DMS114 treated with DMSO at 0.1 percent for 48 hours (cell line): ENCODE measurements at regions not wholly inside any gene's neighbourhood (a gene's known extent, or its start where the extent isn't known, plus 50 kb on each side); places are given as distances from the start of the nearest gene placed in this dataset.

ENCODE experiments used
- DNase-seq: peaks from one replicate; lab custom pipeline; 2025; ENCODE audit not compliant: unreplicated experiment; lab: John Stamatoyannopoulos, UW

DNA sequence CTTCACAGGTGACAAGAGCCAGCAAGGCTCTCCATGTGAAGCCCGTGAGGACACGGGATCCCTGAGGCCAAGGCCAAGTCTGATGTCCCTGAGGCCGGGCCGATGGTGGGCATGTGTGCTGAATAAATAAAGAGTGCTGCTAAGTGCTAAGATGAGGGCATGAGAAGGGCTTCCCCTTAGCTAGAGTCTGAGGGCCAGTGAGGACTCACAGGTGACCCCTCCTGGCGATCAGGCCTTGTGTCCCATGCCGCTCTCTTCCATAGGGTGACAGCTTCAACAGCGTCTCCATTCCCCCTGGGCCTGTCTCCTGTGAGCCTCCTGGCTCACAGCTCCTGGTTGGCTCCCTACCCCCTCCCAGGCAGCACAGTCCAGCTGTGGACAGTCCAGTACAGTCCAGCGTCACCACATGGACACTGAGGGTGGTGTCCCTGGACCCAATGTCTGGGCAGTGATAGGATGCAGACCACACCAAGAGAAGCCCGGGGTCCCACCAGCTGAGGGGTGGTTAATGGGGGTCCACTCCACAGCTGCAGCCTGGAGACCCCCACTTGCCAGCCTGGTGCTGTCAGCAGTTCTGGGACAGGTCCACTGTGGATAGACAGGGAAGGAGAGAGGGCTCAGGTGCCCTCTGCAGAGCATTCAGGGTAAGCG lies 1033.2 kb downstream of the TBC1D22A start:
- DNase-seq = no peak

- no peak for DNase-seq
These were observed 1032.4 kb downstream of the TBC1D22A start for GRCh38 chr22:47794851-47795250.

DNA sequence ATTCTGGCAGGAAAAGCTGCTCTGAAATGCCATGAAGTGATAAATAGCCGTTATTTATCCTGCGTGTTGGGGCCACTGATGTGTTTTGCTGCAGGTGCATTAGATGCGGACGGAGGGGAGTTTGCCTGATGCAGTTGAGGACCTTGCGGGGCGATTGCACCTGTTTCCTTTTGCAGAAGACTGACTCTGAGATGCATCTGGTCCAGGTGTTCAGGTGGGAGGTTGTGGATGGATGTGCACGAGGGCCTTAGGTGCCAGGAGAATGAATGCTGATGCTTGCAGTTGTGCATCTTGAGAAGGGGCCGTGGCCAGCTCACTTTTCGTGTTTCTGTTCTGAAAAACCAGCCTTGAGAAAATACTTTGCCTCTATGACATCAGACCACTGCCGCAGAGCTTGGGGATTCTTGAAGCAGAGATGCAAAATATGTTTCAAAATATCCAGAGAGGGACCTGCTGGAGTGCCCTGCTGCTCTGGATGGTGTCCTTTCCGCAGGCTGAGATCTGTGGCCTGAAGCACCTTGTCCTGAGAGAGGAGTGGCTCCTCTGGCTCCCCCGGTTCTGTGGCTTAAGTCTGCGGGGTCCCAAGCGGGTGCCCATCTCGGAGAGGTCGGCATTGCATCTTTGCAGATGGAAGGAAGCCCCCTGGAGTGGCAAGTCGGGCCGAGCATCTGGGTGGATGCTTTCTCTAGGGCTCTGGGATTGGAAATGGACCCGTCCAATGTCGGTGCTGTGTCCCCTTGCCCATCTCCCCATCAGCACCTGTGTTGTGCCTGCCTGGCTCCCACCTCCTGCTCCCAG lies 1031.1 kb downstream of the TBC1D22A start:
- DNase-seq = no peak

DNA sequence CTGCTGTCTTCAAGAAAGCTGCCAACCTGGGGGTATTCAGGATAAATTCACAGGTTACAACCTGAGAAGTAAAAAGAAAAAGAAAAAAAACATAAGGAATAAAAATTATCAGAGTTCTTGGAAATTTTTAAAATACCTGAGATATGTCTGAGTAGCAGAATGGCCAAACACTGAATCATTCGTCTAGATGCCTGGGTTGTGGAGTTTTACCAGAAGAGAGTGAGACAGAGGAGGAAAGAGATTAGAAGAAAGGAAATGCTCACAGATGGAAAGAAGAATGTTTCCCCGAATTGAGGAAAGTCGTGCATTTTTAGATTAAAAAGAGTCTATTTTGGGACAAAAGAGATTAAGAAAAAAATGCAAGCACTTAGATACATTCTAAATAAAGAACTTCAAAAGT lies 1026.7 kb downstream of the TBC1D22A start:
- no peak for DNase-seq

DNA sequence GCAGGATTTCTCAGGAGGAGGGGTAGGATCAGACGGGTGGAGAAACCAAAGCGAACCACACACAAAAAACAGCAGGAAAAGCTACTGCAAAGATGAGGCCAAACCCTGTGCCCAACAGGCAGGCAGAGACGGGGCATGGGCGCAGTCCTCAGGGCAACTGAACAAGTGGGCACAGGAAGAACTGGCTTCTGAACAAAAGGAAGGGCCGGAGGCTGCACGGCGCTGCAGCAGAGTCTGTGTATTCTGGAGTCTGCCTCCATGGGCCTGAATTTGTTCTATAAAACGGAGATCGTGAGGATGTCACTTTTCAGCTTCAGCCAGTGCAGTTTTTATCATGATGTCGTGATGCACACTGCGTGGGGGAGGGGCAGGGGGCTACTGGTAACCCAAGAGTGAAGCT lies 1026.0 kb downstream of the TBC1D22A start:
- no peak for DNase-seq

GRCh38 chr22:47787501-47788227 lies 1025.2 kb downstream of the TBC1D22A start:
- no peak for DNase-seq

- DNase-seq = no peak
These were observed 1024.3 kb downstream of the TBC1D22A start for GRCh38 chr22:47786650-47787290.

GRCh38 chr22:47784991-47785390 lies 1022.5 kb downstream of the TBC1D22A start:
- DNase-seq = no peak

DNA sequence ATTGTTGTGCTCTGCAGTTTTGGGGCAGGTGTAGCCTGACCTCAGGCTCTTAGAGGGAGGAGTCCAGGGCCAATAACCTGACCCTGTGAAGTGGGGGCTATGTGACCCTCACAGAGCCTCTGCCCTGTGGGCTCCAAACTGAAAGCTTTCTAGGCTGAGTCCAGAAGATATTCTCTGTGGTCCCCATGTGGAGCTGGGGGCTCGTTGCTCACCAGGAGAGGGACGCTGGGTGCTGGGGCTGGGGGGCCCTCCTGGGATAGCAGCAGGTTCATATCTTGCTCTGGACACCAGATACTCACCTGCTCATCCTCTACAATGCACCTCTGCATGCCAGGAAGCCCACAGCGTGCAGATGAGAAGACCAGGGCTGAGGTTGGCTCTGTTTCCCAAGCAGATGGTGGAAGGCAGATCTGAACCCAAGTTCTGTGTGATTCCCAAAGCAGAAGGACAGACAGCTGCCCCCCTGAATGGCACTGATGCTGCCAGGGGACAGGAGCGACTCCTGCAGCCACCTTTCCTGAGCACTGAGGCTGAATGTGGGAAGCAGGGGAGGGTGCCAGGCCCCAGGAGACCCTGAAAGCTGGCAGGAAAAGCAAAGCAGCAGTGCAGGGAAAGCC lies 1022.0 kb downstream of the TBC1D22A start:
- DNase-seq = no peak

GRCh38 chr22:47783433-47784366 lies 1021.2 kb downstream of the TBC1D22A start:
- no peak for DNase-seq

DNA sequence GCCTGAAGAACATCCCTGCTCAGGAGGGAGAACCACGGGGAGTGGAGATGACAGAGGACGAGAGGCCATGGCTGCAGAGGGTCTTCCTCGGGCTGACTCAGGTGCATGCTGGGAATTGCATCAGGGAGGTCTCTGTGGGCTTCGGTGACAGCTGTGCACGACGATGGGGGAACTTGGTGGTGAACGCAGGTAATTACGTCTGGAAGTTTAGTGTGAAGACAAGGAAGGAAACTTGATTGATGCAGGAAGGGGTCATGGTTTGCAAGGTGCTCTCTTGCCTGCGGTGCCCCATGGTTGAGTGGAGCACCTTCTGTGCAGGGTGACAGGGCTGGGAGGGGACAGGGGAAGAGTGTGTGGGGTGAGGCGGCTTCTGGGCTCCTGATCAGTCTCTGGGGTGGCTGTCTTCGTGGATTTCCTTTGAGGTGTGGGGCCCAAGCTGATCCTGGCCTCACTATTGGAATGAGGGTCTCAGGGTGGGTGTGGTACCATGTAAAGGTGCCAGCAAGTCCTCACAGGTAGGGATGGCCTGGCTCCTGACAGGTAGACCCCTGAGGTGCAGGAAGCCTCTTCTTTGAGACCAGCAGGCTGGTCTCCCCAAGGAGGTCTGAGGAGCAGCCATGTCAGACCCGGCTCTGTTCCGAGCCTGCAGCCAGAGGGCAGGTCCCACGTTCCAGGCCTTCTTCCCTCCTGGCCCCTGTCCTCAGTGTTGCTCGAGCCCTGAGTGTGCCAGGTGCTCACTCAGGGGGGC lies 1020.1 kb downstream of the TBC1D22A start:
- DNase-seq = no peak

- DNase-seq = no peak
These were observed 1019.1 kb downstream of the TBC1D22A start for GRCh38 chr22:47781427-47782111.

DNA sequence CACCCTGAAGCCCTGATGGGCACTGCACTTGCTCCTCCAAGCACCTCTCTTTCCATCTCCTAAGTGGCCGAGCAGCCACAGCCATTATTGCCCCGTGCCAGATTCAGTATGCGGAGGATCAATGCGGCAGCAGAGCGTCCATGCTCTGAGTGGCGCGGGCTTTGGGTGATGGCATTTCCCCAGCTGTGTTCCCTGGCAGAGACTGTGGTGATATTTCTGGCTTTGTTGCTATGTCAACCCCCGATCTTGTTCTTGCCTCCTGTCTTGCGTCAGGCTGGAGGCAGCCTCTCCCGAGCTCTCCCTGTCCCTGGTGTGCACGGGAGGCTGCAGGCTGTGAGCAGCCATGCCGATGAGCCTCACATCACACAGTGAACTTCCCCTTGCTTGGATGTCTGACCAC lies 1018.6 kb downstream of the TBC1D22A start:
- no peak for DNase-seq

DNA sequence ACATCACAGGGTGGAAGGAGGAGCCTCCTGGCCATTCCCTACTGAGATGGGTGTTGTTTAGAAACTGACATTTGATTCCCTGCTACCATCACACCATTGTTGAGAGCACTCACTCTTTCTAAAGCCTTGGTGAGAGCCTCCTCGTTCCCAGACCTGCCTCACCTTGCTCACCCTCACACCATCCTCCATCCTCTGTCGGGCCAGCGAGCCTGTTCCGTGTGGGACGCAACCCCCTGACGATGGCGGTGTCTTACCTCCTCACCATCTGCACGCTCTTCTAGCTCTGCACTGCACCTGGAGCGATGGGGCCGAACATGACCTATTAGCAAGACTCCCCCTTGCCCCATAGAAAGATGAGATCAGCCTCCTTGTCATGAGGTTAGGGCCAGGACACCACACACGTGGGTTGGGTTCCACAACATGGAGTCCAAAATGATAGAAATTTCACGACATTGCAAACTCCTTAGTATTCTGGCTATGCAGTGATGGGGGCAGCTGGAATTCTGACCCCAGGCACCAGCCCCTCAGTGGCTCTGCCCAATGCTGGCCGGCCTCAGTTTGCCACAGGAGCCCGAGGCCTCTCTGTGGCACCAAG lies 1017.9 kb downstream of the TBC1D22A start:
- no peak for DNase-seq

DNA sequence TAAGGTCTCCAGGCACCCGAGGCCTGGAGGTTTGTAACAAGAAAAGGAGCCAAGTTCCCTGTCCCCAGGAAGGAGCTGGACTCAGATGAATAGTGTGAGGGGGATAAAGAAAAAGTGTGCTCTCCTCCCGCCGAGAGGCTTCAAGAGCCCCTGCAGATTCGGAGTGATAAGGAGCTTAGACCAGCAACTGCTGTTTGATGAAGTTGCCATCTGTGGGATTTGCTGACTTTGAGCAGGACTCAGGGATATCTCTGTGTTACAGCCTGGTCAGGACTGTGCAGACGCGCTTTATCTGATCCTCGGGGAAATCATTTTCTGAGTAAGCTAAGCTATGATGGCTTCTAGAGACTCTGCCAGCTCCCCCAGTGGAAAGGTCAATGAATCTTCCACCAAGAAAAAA lies 1017.0 kb downstream of the TBC1D22A start:
- no peak for DNase-seq

DNA sequence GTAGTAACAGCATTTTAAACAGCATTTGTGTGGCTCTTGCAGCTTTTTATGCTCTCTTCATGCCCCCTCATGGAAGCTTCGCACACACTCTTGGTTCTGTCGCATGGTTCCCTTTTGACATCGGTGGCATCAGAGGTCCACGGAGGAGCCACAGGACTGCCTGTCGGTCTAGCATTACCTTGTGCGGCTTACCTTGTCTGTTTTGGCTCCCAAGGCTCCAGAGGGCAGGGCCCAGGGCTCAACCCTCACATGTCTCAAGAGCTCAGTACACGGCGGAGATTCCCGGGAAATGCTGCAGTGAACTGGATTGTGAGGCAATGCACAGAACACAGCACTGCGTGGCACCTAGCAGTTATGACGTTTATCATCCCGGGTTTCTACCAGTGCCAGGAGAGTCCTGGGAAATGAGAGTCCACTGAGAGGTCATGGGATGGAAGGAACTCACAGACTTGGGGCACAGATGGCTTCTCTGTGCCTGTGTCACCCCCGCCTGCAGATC lies 1015.8 kb downstream of the TBC1D22A start:
- no peak for DNase-seq

GRCh38 chr22:47777426-47777825 lies 1015.0 kb downstream of the TBC1D22A start:
- DNase-seq = no peak

GRCh38 chr22:47776329-47776728 lies 1013.9 kb downstream of the TBC1D22A start:
- no peak for DNase-seq
